Neural crest cell (in vitro differentiated cells): ENCODE measurements at regions not wholly inside any gene's neighbourhood (a gene's known extent, or its start where the extent isn't known, plus 50 kb on each side); places are given as distances from the start of the nearest gene placed in this dataset.

ENCODE experiments used
- DNase-seq: peaks from one replicate; pipeline ENCODE4 v3.0.0; 2021; ENCODE audit warnings: low read depth, mixed read lengths, low spot score
- H3K27ac Mint-ChIP-seq: one replicate; pipeline ENCODE4 v1.8.0; 2021; ENCODE audit warnings: mild to moderate bottlenecking, mixed read lengths; ENCODE audit not compliant: unreplicated experiment
- H3K27me3 Mint-ChIP-seq: 2 replicates; pipeline ENCODE4 v1.8.0; 2021; ENCODE audit warnings: low read depth, mild to moderate bottlenecking, mixed read lengths
- H3K36me3 Mint-ChIP-seq: 2 replicates; pipeline ENCODE4 v1.8.0; 2021; ENCODE audit warnings: low read depth, mild to moderate bottlenecking, mixed read lengths
- H3K4me1 Mint-ChIP-seq: 2 replicates; pipeline ENCODE4 v1.8.0; 2021; ENCODE audit warnings: mixed read lengths
- H3K4me3 Mint-ChIP-seq: one replicate; pipeline ENCODE4 v1.8.0; 2021; ENCODE audit warnings: mild to moderate bottlenecking, mixed read lengths
- H3K9me3 Mint-ChIP-seq: 2 replicates; pipeline ENCODE4 v1.8.0; 2021; ENCODE audit warnings: mixed read lengths
- CTCF ChIP-seq: fragments of 200-600 bp; sonication (generic); conservative IDR thresholded peaks from 2 replicates; pipeline ENCODE4 v1.5.0; 2021; ENCODE audit warnings: antibody characterized with exemption, mild to moderate bottlenecking

- TF ChIP-seq CTCF: no peak
- DNase-seq: no peak
- Mint-ChIP-seq H3K4me1 (no peaks in the 10 kb centered on the region), H3K9me3 (no peaks in the 10 kb centered on the region), H3K4me3 (no peak overlapping the region), H3K36me3 (no peaks in the 10 kb centered on the region), H3K27ac (no peak overlapping the region), H3K27me3 (peaks cover 3% of the 10 kb centered on the region)
Measured at GRCh38 chr6:170053966-170054661, 236.8 kb downstream of the DLL1 start.

- no peak overlapping the region for H3K27ac Mint-ChIP-seq
- H3K9me3 Mint-ChIP-seq: no peaks in the 10 kb centered on the region
- H3K27me3 Mint-ChIP-seq: peaks cover 6% of the 10 kb centered on the region
- no peak for DNase-seq
- H3K4me1 Mint-ChIP-seq: no peaks in the 10 kb centered on the region
- H3K4me3 Mint-ChIP-seq: no peak overlapping the region
- H3K36me3 Mint-ChIP-seq: no peaks in the 10 kb centered on the region
- TF ChIP-seq CTCF: no peak
Measured at GRCh38 chr6:170052991-170053821, 237.7 kb downstream of the DLL1 start.

GRCh38 chr6:170051229-170052172, 239.4 kb downstream of the DLL1 start:
- Mint-ChIP-seq H3K27ac (no peak overlapping the region), H3K9me3 (no peaks in the 10 kb centered on the region), H3K27me3 (peaks cover 7% of the 10 kb centered on the region), H3K36me3 (no peaks in the 10 kb centered on the region), H3K4me1 (no peaks in the 10 kb centered on the region), H3K4me3 (no peak overlapping the region)
- DNase-seq: no peak
- TF ChIP-seq CTCF: no peak

GRCh38 chr6:170050591-170051041, 240.3 kb downstream of the DLL1 start:
- H3K27me3 Mint-ChIP-seq: peaks cover 9% of the 10 kb centered on the region
- DNase-seq: no peak

More at GRCh38 chr6:170050591-170051041, 240.3 kb downstream of the DLL1 start:
- Mint-ChIP-seq H3K36me3 (no peaks in the 10 kb centered on the region), H3K9me3 (no peaks in the 10 kb centered on the region), H3K27ac (no peak overlapping the region), H3K4me1 (no peaks in the 10 kb centered on the region), H3K4me3 (no peak overlapping the region)
- TF ChIP-seq CTCF: no peak
